GM12891 (cell line): ENCODE measurements at regions not wholly inside any gene's neighbourhood (a gene's known extent, or its start where the extent isn't known, plus 50 kb on each side); places are given as distances from the start of the nearest gene placed in this dataset.

Experiments
- POLR2A ChIP-seq: IDR thresholded peaks from 2 replicates; pipeline ENCODE4 v1.6.1; 2011; ENCODE audit warnings: low read depth, low read length, control low read depth
- POLR2AphosphoS5 ChIP-seq: IDR thresholded peaks from 2 replicates; pipeline ENCODE4 v1.6.1; 2011; ENCODE audit warnings: low read depth, low read length, control low read depth
- TAF1 ChIP-seq: IDR thresholded peaks from 2 replicates; pipeline ENCODE4 v1.6.1; 2011; ENCODE audit warnings: low read depth, low read length, control low read depth

DNA sequence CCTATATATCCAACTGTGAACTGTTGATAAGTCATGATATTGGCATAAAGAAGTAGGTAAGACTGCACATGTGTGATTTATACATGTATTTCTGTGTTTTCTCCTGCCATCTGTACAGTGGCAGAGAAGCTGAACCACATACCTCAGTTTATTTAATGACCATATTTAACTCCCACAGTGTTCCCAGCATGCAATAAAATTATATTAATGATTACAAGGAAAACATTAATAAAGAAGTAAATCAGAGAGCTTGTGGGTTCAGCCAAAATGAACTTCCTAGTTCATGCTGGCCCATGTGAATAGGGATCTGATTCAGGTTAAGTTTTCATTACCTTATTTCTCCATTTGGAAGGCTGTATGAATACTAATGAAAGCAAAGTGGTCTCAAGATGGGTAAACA lies 439.2 kb downstream of the CNTN6 start:
- TF ChIP-seq TAF1: no peak
- no peak for TF ChIP-seq POLR2A
- no peak for TF ChIP-seq POLR2AphosphoS5
